G401.6 (cell line): ENCODE measurements at regions not wholly inside any gene's neighbourhood (a gene's known extent, or its start where the extent isn't known, plus 50 kb on each side); places are given as distances from the start of the nearest gene placed in this dataset.

Experiments used
- FAIRE-seq: peaks from 2 replicates; lab custom pipeline; 2012; peaks lifted over from hg19 to GRCh38; lab: Jason Lieb, UNC

- no peak for FAIRE-seq
These were observed 222.6 kb upstream of the SALL3 start for GRCh38 chr18:78757014-78757413.

- no peak for FAIRE-seq
These were observed 221.1 kb upstream of the SALL3 start for GRCh38 chr18:78758496-78758895.

DNA sequence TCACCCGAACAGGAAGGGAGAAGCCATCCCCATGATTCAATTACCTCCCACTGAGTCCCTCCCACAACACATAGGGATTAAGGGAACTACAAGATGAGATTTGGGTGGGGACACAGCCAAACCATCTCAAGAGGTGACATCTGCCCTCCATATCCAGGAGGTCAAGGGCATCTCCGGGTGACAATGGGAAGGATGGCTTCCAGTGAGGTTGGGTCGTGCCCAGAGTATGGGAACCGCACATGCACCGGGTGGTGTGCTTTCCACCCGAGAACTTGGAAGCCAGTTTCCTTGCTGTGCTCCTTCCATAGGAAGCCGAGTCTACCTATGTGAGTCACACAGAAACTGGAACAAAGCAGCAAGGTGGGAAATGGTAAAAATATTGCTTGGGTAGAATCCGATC lies 216.9 kb upstream of the SALL3 start:
- FAIRE-seq: no peak

- no peak for FAIRE-seq
These were observed 215.1 kb upstream of the SALL3 start for GRCh38 chr18:78764544-78764943.

DNA sequence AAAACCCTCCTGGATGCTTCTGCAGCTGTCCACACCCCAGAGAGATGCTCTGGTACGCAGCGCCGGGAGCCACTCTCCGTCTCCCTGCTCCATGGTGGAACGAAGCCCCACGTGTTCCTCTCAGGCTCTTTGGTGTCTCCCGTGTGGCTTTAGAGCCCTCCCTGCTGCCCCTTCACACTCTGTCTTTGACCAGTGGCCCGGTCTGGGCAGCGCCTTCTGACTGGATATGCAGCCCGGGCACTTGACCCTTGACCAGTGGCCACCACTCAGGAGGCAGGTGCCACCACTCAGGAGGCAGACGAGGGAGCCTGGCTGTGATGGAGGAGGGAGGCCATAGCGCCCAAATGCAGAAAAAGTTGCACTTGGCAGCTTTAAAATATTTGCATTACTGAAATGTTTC lies 214.5 kb upstream of the SALL3 start:
- FAIRE-seq: no peak

GRCh38 chr18:78765637-78766281 lies 213.9 kb upstream of the SALL3 start:
- no peak for FAIRE-seq

DNA sequence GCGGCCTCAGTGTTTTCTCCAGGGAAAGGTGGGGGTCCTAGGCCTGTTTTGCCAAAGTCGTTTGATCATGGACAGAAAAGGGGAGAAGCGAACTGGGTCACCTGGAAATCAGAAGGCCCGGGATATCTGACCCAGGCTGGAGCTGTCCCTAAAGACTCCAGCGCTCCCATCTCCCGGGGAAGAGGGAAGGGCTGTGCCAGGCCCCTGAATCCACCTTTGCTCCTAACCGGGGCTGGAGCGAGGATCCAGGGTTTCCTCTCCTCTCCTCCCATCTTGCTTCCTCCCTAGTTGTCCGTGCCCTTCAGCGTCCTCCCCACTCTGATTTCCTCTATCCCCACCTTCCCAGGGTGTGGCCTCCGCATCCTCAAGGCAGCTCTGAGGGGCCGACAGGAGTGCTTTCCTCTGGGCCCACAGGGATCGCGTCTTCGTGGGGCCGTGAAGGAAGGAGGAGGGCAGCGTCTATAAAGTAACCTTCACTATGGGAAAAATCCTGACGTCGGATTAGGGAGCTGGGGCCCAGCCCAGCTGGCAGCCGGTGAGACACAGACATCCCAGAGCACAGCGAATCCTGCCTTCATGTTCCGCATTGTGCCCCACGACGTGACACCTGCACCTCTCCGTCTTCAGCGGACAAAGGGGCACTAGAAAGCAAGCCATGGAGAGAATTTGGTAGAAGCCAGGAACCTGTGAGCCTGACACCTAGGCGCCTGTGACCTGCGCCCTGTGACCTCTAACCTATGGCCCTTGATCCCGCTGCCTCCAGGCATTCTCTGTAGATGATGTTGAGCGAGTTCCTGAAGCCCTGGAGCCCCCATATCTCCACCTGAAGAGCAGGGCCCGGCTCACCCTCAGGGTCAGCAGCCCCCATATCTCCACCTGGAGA lies 212.7 kb upstream of the SALL3 start:
- FAIRE-seq: no peak

DNA sequence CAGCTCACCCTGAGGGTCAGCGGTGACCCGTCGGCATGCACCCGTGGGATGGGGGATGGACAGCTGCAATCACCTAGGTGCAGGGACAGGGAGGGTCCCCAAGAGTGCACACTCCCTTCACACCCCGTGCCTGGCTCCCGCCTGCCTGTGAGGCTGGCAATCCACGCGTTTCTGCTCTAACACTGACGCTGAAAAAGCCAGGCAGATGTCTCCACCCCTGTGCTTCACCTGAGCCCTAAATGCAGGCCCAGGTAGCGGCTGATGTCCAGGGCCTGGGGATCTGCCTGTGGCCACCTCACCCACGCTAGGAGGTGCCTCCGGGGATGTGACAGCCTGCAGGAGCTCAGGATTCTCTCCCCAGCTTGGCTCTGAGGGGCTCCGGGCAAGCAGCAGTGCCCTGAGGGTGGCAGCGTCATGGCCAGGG lies 212.0 kb upstream of the SALL3 start:
- FAIRE-seq: no peak

DNA sequence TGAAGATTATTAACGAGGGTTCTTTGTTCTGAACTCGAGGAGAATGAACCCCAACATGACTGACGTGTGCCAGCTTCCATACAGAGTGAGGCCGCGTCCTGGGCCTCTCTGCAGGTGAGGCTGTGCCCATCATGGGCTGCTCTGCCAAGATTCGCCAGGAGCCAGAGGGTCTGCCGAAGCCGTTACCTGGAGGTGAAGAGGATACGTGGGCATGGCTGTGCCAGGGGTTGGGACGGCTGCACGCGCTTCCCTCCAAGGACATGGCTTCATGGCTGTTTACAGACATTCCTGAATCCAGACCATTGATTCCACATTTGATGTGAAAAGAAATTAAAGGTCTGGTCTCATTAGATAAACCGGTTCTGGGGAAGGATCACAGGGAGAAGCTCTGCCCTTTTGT lies 211.4 kb upstream of the SALL3 start:
- no peak for FAIRE-seq

- FAIRE-seq: no peak
These were observed 210.7 kb upstream of the SALL3 start for GRCh38 chr18:78768656-78769501.

DNA sequence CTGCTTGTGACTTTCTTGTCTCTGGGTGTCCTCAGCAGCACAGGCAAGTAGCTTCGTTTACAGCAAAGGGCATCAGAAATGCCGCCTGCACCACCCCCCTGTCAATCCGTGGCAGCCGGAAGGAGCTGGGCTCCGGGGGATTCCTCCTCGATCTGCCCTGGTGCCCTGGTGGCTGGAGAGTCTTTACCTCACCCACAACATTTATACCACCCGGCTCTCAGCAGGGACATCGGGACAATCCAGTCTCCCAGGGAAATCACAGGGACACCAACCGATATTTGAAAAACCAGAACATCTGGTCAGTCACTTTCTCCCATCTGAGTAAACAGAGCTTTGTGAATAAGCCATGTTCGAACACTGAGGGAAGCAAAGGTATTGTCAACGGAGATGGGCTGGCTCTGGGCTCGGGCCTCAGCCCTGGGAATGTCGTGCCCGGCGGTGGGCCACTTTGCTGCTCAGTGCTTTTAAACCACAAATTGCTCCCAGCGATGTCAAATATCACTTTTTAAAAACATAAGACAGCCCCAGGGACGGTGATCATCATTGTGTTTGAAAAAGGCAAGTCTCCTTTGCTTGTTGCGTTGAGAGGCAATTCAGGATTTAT lies 210.0 kb upstream of the SALL3 start:
- no peak for FAIRE-seq

DNA sequence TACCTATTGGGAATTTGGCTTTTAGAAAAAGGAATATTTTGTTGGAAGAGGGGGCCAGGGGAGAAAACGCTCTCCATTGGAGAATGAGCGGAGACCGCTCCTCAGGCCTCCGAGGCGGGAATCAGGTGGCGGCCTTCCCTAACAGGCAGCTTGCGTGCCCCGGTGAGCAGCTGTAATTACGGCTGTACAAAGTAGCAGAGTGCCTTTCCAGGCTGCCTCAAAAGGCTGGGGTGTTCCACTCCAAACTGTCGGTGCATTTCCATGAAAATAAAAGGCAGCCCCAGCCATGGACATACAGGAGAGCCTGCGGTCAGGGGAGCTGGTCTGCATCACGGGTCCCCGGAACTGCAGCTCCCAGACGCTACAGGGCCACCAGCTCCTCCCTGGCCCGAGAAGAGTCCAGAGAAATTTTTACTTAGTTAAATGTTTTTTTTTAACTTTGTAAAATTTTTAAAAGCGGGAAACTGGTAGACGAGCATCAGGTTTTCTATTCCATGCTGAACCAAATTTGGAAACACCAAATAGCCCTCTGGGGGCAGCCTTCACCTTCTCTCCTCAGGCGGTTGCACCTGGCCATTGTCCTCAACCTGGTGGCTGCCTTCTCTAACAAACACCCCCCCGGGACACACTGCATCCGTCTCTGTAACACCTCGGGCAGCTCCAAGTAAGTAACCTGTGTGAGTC lies 209.3 kb upstream of the SALL3 start:
- no peak for FAIRE-seq

DNA sequence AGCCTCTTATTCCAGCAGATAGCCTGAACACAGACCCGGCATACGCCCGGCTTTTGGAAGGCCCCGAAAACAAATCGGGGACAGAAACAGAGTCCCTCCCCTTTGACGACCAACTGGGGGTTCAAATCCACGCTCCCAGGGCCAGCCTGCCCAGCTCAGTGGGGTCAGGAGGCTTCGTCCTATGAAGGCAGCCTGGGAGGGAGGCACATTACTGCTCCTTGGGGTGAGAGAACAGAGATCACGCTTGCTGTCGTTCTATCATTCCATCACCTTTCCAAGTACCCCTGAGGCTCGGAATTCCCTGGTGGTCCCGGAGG lies 208.8 kb upstream of the SALL3 start:
- FAIRE-seq: no peak

GRCh38 chr18:78771496-78772359 lies 207.9 kb upstream of the SALL3 start:
- FAIRE-seq: no peak

DNA sequence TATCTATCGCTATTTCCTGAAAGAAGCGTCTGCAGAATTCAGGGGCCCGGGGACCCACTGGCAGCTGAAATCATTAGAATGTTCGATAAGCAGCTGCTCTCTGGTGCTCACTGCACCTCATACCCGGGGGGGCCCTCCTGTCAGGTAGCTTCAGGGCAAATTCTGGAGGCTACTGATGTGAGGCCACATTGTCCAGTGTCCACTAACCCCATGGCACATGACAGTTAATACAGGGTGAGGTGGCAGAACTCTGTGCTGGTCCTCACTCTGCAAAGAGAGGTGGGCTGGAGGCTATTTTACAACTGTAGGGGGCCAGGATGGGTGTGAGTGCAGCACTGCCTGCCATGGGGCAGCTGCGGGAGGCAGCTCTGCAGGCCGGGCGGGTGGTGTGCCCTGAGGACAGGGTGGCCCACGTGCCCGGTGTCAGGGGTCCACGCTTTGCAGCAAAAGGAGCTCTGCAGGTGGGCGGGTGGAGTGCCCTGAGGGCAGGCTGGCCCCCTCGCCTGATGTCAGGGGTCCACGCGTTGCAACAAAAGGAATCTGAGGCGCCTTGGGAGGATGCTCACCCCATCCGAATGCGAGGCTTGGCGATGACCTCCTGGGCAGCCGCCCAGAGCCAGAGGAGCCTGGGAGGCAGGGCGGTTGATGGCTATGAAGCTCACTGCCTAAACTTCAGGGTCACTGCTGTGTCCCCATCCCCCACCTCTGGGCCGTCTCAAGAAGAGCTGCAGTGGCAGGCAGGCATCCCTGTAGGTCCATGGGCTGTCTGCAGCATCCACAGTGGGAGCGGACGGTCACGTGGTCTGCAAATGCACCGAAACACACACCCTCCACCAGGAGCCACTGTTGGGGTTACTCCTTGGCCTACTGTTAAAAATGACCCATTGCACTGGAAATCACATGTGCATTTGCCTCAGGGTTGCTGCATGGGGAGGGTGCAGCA lies 207.0 kb upstream of the SALL3 start:
- FAIRE-seq: no peak

DNA sequence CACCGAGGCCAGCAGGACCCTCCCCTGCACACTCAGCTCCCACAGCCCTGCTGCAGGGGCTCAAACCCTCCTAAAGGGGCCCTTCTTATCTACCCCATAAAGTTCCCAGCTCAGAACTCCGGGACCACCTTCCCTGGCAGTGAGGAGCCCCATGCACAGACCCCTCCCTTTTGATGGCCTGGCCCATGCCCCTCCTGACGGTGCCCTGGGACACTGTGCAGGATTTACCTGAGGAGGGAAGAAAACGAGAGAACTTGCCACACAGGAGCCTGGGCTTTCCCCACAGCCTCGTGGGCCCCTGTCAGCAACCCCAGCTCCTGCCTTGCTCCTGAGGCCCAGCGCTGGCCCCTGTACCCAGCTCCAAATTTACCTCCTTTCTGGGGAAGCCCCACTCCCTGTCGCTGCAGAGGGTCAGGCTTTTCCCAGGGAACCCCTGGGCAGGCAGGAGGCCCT lies 206.3 kb upstream of the SALL3 start:
- no peak for FAIRE-seq

- FAIRE-seq: no peak
These were observed 205.8 kb upstream of the SALL3 start for GRCh38 chr18:78773819-78774218.

DNA sequence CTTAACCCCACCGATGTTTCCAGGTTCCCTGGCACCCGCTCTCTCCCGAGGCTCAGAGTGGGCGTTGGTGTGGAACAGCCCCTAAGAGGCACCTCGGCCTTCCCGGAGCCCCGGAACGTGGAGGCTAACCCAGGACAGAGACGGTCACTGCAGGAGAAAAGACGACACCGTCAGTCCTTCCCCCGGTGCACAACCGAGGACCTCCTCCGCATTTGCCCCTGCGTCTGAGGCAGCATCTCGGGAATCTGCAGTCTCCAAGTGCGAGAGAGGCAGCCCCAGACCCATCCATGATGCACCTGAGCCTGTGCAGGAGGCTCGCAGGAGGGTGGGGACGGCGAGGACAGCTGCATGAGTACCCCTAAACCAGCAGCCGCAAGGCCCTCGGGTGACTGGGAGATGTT lies 204.9 kb upstream of the SALL3 start:
- no peak for FAIRE-seq

DNA sequence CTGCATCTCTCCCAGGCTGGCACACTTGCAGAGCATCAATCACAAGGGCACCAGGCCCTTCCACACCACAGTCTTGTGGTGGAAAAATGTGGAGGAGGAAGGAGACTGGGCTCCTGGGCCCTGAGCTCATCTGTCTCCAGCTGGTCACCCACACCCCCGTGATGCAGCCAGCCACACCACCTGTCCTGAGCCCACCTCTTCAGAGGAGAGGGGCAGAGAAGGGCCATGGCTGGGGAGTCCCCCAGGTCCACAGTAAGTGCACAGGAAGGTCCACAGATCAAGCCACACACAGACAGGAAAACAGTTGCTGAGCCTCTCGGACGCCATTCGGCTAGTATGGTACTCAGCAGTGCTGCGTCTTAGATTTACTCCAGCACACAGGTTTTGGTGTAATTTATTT lies 203.5 kb upstream of the SALL3 start:
- no peak for FAIRE-seq
